Cardiac muscle cell (in vitro differentiated cells and primary cell): ENCODE measurements at regions not wholly inside any gene's neighbourhood (a gene's known extent, or its start where the extent isn't known, plus 50 kb on each side); places are given as distances from the start of the nearest gene placed in this dataset.

Experiments
- DNase-seq, 2 donors: peaks; one replicate each; pipeline versions ENCODE4 v3.0.0 to v3.0.0-alpha.2; 2010 to 2017; ENCODE audit warnings: low read depth in 1 of 2, low spot score in 1 of 2
- H3K27ac ChIP-seq: fragments of 200-600 bp; sonication (generic); 2 replicates; pipeline ENCODE4 v1.5.1; 2016
- H3K27me3 ChIP-seq: fragments of 200-600 bp; sonication (generic); 2 replicates; pipeline ENCODE4 v1.6.0; 2016; ENCODE audit warnings: control low read depth
- H3K36me3 ChIP-seq: fragments of 200-600 bp; sonication (generic); 2 replicates; pipeline ENCODE4 v1.5.1; 2016; ENCODE audit warnings: control low read depth
- H3K4me1 ChIP-seq: fragments of 200-600 bp; sonication (generic); 2 replicates; pipeline ENCODE4 v1.8.1; 2017; ENCODE audit warnings: low read depth, mild to moderate bottlenecking, mixed run types
- H3K4me3 ChIP-seq: fragments of 200-600 bp; sonication (generic); 2 replicates; pipeline ENCODE4 v1.5.1; 2016; ENCODE audit warnings: mild to moderate bottlenecking
- H3K9me3 ChIP-seq: fragments of 200-600 bp; sonication (generic); 2 replicates; pipeline ENCODE4 v1.5.1; 2017; ENCODE audit warnings: low read depth, mild to moderate bottlenecking, control low read depth
- TF ChIP-seq, protein P1 (sequence below): IDR thresholded peaks from 2 replicates; pipeline ENCODE4 v1.5.1; 2012; ENCODE audit warnings: low read depth, mild to moderate bottlenecking, low read length

DNA sequence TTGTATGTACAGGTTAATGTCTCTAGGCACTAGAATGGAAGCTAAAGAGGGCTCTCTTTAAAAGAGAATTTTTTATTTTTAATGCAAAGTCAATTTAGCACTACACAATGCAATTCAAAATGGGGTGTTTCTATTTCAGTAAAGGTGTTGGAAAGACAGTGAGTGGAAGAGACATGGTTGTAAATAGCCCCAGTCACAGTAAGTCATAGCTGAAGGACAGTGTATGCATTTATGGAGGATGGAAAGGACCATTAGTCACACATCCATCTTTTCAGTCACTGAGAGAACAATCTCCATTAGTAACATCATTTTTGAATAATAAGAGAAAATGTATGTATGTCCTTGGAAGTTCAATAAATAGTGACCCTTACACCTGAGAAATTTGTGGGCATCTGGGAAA is 148.0 kb downstream of the PDHA2 start:
- Histone ChIP-seq H3K4me3 (no peak overlapping the region), H3K36me3 (no peaks in the 10 kb centered on the region), H3K9me3 (no peaks in the 10 kb centered on the region), H3K27ac (no peak overlapping the region), H3K27me3 (peaks cover 21% of the 10 kb centered on the region), H3K4me1 (no peaks in the 10 kb centered on the region)
- DNase-seq: no peak
- TF ChIP-seq, protein P1, sequence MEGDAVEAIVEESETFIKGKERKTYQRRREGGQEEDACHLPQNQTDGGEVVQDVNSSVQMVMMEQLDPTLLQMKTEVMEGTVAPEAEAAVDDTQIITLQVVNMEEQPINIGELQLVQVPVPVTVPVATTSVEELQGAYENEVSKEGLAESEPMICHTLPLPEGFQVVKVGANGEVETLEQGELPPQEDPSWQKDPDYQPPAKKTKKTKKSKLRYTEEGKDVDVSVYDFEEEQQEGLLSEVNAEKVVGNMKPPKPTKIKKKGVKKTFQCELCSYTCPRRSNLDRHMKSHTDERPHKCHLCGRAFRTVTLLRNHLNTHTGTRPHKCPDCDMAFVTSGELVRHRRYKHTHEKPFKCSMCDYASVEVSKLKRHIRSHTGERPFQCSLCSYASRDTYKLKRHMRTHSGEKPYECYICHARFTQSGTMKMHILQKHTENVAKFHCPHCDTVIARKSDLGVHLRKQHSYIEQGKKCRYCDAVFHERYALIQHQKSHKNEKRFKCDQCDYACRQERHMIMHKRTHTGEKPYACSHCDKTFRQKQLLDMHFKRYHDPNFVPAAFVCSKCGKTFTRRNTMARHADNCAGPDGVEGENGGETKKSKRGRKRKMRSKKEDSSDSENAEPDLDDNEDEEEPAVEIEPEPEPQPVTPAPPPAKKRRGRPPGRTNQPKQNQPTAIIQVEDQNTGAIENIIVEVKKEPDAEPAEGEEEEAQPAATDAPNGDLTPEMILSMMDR: no peak

DNA sequence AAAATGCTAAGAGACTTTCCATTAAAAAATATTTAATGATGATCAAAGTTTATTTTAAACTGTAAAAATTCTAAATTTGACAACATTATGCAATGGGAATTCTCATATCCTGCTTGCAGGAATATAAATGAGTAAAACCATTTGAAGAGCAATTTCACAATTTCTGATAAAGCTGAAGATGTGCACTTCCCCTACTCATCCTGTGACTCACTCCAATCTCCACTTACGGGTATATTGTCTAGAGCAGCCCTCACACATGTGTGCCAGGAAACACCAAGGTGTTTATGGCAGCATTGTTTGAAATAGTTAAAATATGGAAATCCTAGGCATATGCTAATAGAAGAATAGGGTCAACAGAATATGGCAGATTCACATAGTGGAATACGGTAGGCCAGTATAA is 158.4 kb downstream of the PDHA2 start:
- Histone ChIP-seq H3K9me3 (no peaks in the 10 kb centered on the region), H3K36me3 (no peaks in the 10 kb centered on the region), H3K4me1 (no peaks in the 10 kb centered on the region), H3K4me3 (no peak overlapping the region), H3K27ac (no peak overlapping the region), H3K27me3 (no peaks in the 10 kb centered on the region)
- peak in 1 of 2 donors; percentile 41 for DNase-seq
- TF ChIP-seq, protein P1: no peak

DNA sequence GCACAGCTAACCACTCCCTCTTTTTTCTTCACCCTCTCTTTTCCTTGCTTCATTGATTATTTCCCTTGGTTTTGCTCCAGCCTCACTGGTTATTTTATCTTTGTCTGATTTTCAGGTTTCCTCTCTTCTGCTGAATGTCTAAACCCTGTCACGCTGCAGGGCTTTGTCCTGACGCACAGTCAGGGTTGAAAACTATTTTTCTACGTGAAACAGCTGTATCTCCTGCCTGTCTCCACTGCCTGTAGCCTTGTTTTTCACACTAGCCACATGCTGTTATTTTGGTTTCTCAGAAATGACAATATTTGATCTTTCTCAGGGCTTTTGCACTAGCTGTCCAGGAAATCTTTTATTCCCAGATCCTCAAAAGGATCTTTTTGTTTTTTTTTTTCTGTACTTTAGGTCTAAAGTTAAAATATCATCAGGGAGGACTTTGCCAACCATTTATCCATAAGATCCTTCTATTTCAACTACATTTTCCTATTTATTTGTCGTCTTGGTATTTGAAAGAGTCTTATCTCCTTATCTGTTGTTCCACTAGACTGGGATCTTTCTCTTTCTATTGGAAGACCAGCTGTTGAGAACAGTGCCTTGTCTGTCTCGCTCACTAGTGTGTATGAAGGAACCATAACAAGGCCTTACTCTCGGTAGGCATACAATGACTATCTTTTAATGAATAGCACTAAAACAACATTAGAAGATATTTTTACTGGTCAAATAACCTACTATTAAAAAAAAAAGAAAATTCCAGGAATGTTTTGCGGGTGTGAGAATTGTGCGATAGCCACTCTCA is 164.3 kb downstream of the PDHA2 start:
- no peaks in the 10 kb centered on the region for H3K9me3 ChIP-seq
- H3K4me3 ChIP-seq: no peak overlapping the region
- TF ChIP-seq, protein P1: no peak
- no peaks in the 10 kb centered on the region for H3K36me3 ChIP-seq
- H3K27me3 ChIP-seq: no peaks in the 10 kb centered on the region
- DNase-seq: peak in 1 of 2 donors; percentile 35
- H3K27ac ChIP-seq: no peak overlapping the region
- H3K4me1 ChIP-seq: no peaks in the 10 kb centered on the region

DNA sequence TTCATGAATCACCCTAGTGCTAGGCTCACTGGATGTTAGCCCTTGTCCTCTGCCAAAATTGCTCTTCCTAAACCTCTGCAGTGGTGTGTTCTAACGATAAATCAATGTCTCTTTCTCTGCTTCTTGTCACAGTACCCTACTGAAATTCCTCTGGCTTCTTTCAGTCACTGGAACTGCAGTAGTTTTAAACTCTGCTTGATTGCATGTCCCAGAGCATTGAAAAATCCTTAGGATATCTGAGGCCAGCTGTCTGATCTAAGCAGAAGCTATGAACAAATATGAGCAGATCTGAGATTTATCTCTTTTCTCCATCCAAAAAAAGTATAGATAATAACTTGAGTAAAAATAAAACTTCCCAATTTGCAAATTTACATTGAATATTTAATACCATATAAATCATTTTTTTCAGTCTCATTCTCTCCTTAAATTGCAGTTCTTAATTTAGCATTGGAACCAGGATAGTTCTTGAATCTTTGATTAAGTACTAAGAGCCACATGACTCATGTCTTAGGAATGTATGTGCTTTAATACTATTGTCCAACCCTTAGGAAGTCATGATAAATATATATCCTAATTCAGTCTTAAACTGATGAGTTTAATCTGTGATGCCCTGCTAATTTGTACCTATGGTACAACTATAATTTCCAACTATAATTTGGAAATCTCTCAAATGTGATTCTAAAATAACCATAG is 169.7 kb downstream of the PDHA2 start:
- Histone ChIP-seq H3K36me3 (no peaks in the 10 kb centered on the region), H3K4me3 (no peak overlapping the region), H3K9me3 (no peaks in the 10 kb centered on the region), H3K4me1 (no peaks in the 10 kb centered on the region), H3K27ac (no peak overlapping the region), H3K27me3 (no peaks in the 10 kb centered on the region)
- DNase-seq: peak in 1 of 2 donors; percentile 75
- TF ChIP-seq, protein P1: no peak

DNA sequence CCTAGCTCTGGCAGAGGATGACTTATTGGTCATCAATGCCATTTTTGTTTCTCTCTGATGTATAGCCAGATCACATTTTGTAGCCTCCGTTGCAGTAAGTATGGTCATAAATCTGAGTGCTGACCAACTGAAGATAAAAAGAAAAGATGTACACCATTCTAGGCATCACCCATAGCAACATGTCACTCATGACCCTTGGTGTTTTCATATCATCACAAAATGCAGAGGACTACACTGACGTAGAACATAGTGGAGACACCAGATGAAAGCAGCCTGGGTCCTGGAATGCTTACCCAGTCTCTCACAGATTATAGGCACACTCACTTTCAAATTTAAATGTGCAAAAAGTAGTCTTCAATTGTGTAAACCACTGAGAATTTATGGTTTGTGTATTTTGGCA is 172.8 kb downstream of the PDHA2 start:
- Histone ChIP-seq H3K4me3 (no peak overlapping the region), H3K27me3 (no peaks in the 10 kb centered on the region), H3K9me3 (no peaks in the 10 kb centered on the region), H3K4me1 (no peaks in the 10 kb centered on the region), H3K36me3 (no peaks in the 10 kb centered on the region), H3K27ac (no peak overlapping the region)
- TF ChIP-seq, protein P1: no peak
- no peak for DNase-seq
